NCI-H1930 (cell line): ENCODE measurements at regions not wholly inside any gene's neighbourhood (a gene's known extent, or its start where the extent isn't known, plus 50 kb on each side); places are given as distances from the start of the nearest gene placed in this dataset.
"Not testable (repeated sequence)": the region's sequence is repeated elsewhere in the genome, so short reads cannot be mapped to it uniquely, and the experiment has no call there.

Experiments
- DNase-seq, 2 experiments: peaks; one replicate each; lab custom pipeline; 2025; lab: John Stamatoyannopoulos, UW

- no peak for DNase-seq
These were observed 1017.6 kb downstream of the TYW1 start for GRCh38 chr7:68014031-68014736.

GRCh38 chr7:68015122-68015977 lies 1018.7 kb downstream of the TYW1 start:
- peak; percentile 67 to 73 for DNase-seq

- DNase-seq = no peak
These were observed 1019.4 kb downstream of the TYW1 start for GRCh38 chr7:68015978-68016532.

GRCh38 chr7:68020102-68020501 lies 1023.5 kb downstream of the TYW1 start:
- DNase-seq = no peak

- DNase-seq = no peak
These were observed 1028.7 kb downstream of the TYW1 start for GRCh38 chr7:68025369-68025768.

GRCh38 chr7:68030530-68030929 lies 1033.9 kb downstream of the TYW1 start:
- DNase-seq = no peak

GRCh38 chr7:68031180-68031943 lies 1034.7 kb downstream of the TYW1 start:
- DNase-seq = no peak

- DNase-seq = no peak
These were observed 1042.1 kb downstream of the TYW1 start for GRCh38 chr7:68038621-68039314.

- no peak for DNase-seq
These were observed 1044.9 kb downstream of the TYW1 start for GRCh38 chr7:68041554-68041953.

- DNase-seq = no peak
These were observed 1046.9 kb downstream of the TYW1 start for GRCh38 chr7:68043546-68043945.

- no peak for DNase-seq
These were observed 1054.0 kb downstream of the TYW1 start for GRCh38 chr7:68050627-68051026.

GRCh38 chr7:68058014-68058413 lies 1061.4 kb downstream of the TYW1 start:
- DNase-seq = no peak

GRCh38 chr7:68063171-68063570 lies 1066.5 kb downstream of the TYW1 start:
- DNase-seq = no peak

- no peak for DNase-seq
These were observed 1068.9 kb downstream of the TYW1 start for GRCh38 chr7:68065581-68065980.

GRCh38 chr7:68067845-68068244 lies 1071.2 kb downstream of the TYW1 start:
- no peak for DNase-seq

GRCh38 chr7:68070992-68071391 lies 1074.4 kb downstream of the TYW1 start:
- DNase-seq = no peak

GRCh38 chr7:68073701-68074100 lies 1077.1 kb downstream of the TYW1 start:
- no peak for DNase-seq

GRCh38 chr7:68074242-68074641 lies 1077.6 kb downstream of the TYW1 start:
- DNase-seq = no peak

GRCh38 chr7:68078157-68078710 lies 1081.6 kb downstream of the TYW1 start:
- DNase-seq = no peak

- DNase-seq = not testable (repeated sequence)
These were observed 1085.7 kb downstream of the TYW1 start for GRCh38 chr7:68082066-68082960.
